H9 (cell line): ENCODE measurements at regions not wholly inside any gene's neighbourhood (a gene's known extent, or its start where the extent isn't known, plus 50 kb on each side); places are given as distances from the start of the nearest gene placed in this dataset.

Experiments
- DNase-seq: peaks from one replicate; pipeline ENCODE4 v3.0.0-alpha.2; 2017
- H2AFZ ChIP-seq: one replicate; pipeline ENCODE4 v1.6.1; 2013; ENCODE audit warnings: mild to moderate bottlenecking, low read length, control low read depth, moderate library complexity
- H2AK5ac ChIP-seq: 2 replicates; pipeline ENCODE4 v1.6.1; 2013; ENCODE audit warnings: low read length, control low read depth, mixed read lengths; ENCODE audit not compliant: insufficient read length
- H2BK120ac ChIP-seq: one replicate; pipeline ENCODE4 v1.6.1; 2013; ENCODE audit warnings: low read depth, mild to moderate bottlenecking, low read length, control low read depth, inconsistent platforms; ENCODE audit not compliant: poor library complexity, severe bottlenecking
- H2BK12ac ChIP-seq: 2 replicates; pipeline ENCODE4 v1.6.1; 2013; ENCODE audit warnings: low read length, control low read depth, mixed read lengths, low read depth; ENCODE audit not compliant: insufficient read length
- H2BK15ac ChIP-seq: 2 replicates; pipeline ENCODE4 v1.6.1; 2013; ENCODE audit warnings: low read depth, low read length, control low read depth
- H2BK20ac ChIP-seq: one replicate; pipeline ENCODE4 v1.6.1; 2013; ENCODE audit warnings: low read depth, mild to moderate bottlenecking, low read length, control low read depth, inconsistent platforms; ENCODE audit not compliant: poor library complexity, severe bottlenecking
- H2BK5ac ChIP-seq: 2 replicates; pipeline ENCODE4 v1.6.1; 2013; ENCODE audit warnings: low read length, control low read depth, mixed read lengths; ENCODE audit not compliant: insufficient read length
- H3K14ac ChIP-seq: 2 replicates; pipeline ENCODE4 v1.6.1; 2013; ENCODE audit warnings: low read length, control low read depth; ENCODE audit not compliant: insufficient read depth
- H3K18ac ChIP-seq: 2 replicates; pipeline ENCODE4 v1.6.1; 2013; ENCODE audit warnings: low read depth, mild to moderate bottlenecking, mixed read lengths, low read length, control low read depth; ENCODE audit not compliant: insufficient read length
- H3K23ac ChIP-seq: 2 replicates; pipeline ENCODE4 v1.6.1; 2013; ENCODE audit warnings: low read length, control low read depth, mixed read lengths, low read depth; ENCODE audit not compliant: insufficient read length
- H3K23me2 ChIP-seq: 2 replicates; pipeline ENCODE4 v1.6.1; 2013; ENCODE audit warnings: low read depth, mild to moderate bottlenecking, mixed read lengths, low read length, control low read depth; ENCODE audit not compliant: insufficient read length, poor library complexity, severe bottlenecking
- H3K27ac ChIP-seq: 2 replicates; pipeline ENCODE4 v1.5.1; 2013; ENCODE audit warnings: low read length, control low read depth, mixed read lengths, low read depth; ENCODE audit not compliant: insufficient read length
- H3K27me3 ChIP-seq: 2 replicates; pipeline ENCODE4 v1.6.1; 2013; ENCODE audit warnings: low read length, control low read depth, inconsistent platforms; ENCODE audit not compliant: insufficient read depth
- H3K4ac ChIP-seq: 2 replicates; pipeline ENCODE4 v1.6.1; 2013; ENCODE audit warnings: low read depth, mild to moderate bottlenecking, control low read depth, inconsistent platforms, low read length, moderate library complexity
- H3K4me1 ChIP-seq: 2 replicates; pipeline ENCODE4 v1.6.1; 2013; ENCODE audit warnings: low read length, control low read depth, inconsistent platforms; ENCODE audit not compliant: insufficient read depth
- H3K4me2 ChIP-seq: 2 replicates; pipeline ENCODE4 v1.6.1; 2013; ENCODE audit warnings: low read length, control low read depth, mixed read lengths; ENCODE audit not compliant: insufficient read length, insufficient read depth
- H3K56ac ChIP-seq: 2 replicates; pipeline ENCODE4 v1.6.1; 2013; ENCODE audit warnings: low read depth, mild to moderate bottlenecking, mixed read lengths, low read length, control low read depth; ENCODE audit not compliant: insufficient read length
- H3K79me1 ChIP-seq: 2 replicates; pipeline ENCODE4 v1.6.1; 2013; ENCODE audit warnings: low read depth, mild to moderate bottlenecking, moderate library complexity, low read length, control low read depth, inconsistent platforms; ENCODE audit not compliant: insufficient read depth, poor library complexity, severe bottlenecking
- H3K79me2 ChIP-seq: 2 replicates; pipeline ENCODE4 v1.6.1; 2013; ENCODE audit warnings: low read length, control low read depth, inconsistent platforms; ENCODE audit not compliant: insufficient read depth
- H3K9ac ChIP-seq: 2 replicates; pipeline ENCODE4 v1.6.1; 2013; ENCODE audit warnings: low read length, control low read depth, mixed read lengths; ENCODE audit not compliant: insufficient read length; ENCODE audit errors: extremely low read depth
- H3K9me3 ChIP-seq: one replicate; pipeline ENCODE4 v1.6.1; 2013; ENCODE audit warnings: low read depth, low read length, inconsistent platforms; ENCODE audit not compliant: control insufficient read depth
- H3T11ph ChIP-seq: one replicate; pipeline ENCODE4 v1.6.1; 2013; ENCODE audit warnings: mild to moderate bottlenecking, low read length, control low read depth, inconsistent platforms
- H4K20me1 ChIP-seq: one replicate; pipeline ENCODE4 v1.6.1; 2013; ENCODE audit not compliant: control insufficient read depth, insufficient read length, insufficient read depth
- H4K5ac ChIP-seq: 2 replicates; pipeline ENCODE4 v1.6.1; 2013; ENCODE audit warnings: low read depth, mild to moderate bottlenecking, mixed read lengths, low read length, control low read depth; ENCODE audit not compliant: insufficient read length
- H4K8ac ChIP-seq: replicated peaks from 2 replicates; pipeline ENCODE4 v1.6.1; 2013; ENCODE audit warnings: low read length, control low read depth, mixed read lengths, low read depth; ENCODE audit not compliant: insufficient read length
- H4K91ac ChIP-seq: 2 replicates; pipeline ENCODE4 v1.6.1; 2013; ENCODE audit warnings: low read depth, mild to moderate bottlenecking, moderate library complexity, mixed read lengths, low read length, control low read depth; ENCODE audit not compliant: insufficient read length
- H3K27ac Mint-ChIP-seq, 3 experiments: 2 replicates in 2 of 3; 3 replicates in 1 of 3; pipeline ENCODE4 v1.8.0; 2020 to 2021; ENCODE audit warnings: mixed read lengths in 3 of 3, mild to moderate bottlenecking in 1 of 3, moderate library complexity in 1 of 3
- H3K27me3 Mint-ChIP-seq: 2 replicates; pipeline ENCODE4 v1.8.0; 2021; ENCODE audit warnings: low read depth, mild to moderate bottlenecking, moderate library complexity, mixed read lengths
- H3K36me3 Mint-ChIP-seq, 3 experiments: 2 replicates in 2 of 3; 3 replicates in 1 of 3; pipeline ENCODE4 v1.8.0; 2020 to 2021; ENCODE audit warnings: low read depth in 3 of 3, mixed read lengths in 3 of 3; ENCODE audit not compliant: insufficient read depth in 1 of 3
- H3K4me1 Mint-ChIP-seq, 2 experiments: 2 replicates each; pipeline ENCODE4 v1.8.0; 2020; ENCODE audit warnings: mixed read lengths in 2 of 2
- H3K4me3 Mint-ChIP-seq, 2 experiments: 2 replicates in 1 of 2; 3 replicates in 1 of 2; pipeline ENCODE4 v1.8.0; 2020 to 2021; ENCODE audit warnings: mild to moderate bottlenecking in 2 of 2, mixed read lengths in 2 of 2, moderate library complexity in 1 of 2
- H3K9me3 Mint-ChIP-seq, 2 experiments: 2 replicates in 1 of 2; 3 replicates in 1 of 2; pipeline ENCODE4 v1.8.0; 2020; ENCODE audit warnings: mild to moderate bottlenecking in 2 of 2, mixed read lengths in 2 of 2, moderate library complexity in 1 of 2
- WGBS: extraction: QIAGEN DNeasy Blood & Tissue Kit; methylation state at CpG from one replicate; pipeline ENCODE4 v1.1.7; 2013; ENCODE audit warnings: missing lambda C conversion rate, low lambda C conversion rate, mixed read lengths; ENCODE audit not compliant: insufficient read length; ENCODE audit errors: extremely low coverage; 5-methylcytosine and 5-hydroxymethylcytosine counted together
- TF ChIP-seq, protein P1 (sequence below): fragments of 200-600 bp; sonication (generic); conservative IDR thresholded peaks from 3 replicates; pipeline ENCODE4 v1.8.0; 2021; ENCODE audit warnings: antibody characterized with exemption, mild to moderate bottlenecking

DNA sequence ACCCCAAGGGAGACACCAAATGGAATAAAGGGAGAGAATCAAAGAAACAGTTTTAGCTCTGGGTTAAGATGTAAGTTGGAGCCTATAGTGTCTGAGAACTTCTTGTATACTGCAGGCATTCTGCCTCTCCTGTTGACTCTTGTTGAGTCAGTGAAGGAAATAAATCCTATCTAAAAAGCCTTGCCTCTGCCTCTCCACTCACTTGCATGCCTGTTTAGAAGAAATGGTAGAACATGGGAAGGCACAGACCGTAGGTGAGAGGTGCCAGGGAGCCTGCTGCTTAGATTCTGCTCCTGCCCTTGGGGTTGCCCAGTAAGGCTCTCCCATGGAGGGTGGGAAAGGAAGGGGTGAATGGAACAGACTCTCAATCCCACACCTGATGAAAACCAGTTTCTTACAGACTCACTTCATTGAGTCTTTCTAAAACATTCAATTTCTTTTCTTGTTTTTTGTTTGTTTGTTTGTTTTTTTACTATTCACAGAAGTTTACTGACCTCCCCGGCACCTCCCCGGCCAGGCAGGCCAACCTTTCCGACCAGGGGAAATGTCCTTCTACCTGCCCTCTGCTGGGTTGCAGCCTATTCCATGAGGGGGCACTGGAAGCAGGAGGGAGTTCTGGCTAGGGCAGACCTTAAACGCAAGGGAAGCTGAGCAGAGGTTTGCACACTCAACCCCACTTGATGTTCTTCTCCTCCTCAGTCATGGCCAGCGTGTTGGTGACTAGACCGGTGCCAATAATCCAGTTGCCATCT lies 211.7 kb upstream of the WSB1 start:
- no peak overlapping the region for H2BK15ac ChIP-seq
- TF ChIP-seq, protein P1, sequence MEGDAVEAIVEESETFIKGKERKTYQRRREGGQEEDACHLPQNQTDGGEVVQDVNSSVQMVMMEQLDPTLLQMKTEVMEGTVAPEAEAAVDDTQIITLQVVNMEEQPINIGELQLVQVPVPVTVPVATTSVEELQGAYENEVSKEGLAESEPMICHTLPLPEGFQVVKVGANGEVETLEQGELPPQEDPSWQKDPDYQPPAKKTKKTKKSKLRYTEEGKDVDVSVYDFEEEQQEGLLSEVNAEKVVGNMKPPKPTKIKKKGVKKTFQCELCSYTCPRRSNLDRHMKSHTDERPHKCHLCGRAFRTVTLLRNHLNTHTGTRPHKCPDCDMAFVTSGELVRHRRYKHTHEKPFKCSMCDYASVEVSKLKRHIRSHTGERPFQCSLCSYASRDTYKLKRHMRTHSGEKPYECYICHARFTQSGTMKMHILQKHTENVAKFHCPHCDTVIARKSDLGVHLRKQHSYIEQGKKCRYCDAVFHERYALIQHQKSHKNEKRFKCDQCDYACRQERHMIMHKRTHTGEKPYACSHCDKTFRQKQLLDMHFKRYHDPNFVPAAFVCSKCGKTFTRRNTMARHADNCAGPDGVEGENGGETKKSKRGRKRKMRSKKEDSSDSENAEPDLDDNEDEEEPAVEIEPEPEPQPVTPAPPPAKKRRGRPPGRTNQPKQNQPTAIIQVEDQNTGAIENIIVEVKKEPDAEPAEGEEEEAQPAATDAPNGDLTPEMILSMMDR: no peak
- H2AK5ac ChIP-seq: no peak overlapping the region
- peaks cover 73% of the 10 kb centered on the region for H3K9me3 ChIP-seq
- H4K8ac ChIP-seq: no peak overlapping the region
- Mint-ChIP-seq H3K4me1 (no peaks in the 10 kb centered on the region), H3K27me3 (peaks cover 5% of the 10 kb centered on the region), H3K36me3 (peaks cover 7 to 35% (median 8%) of the 10 kb centered on the region in 3 experiments; a peak in 6 of 7 replicates), H3K27ac (no peak overlapping the region), H3K9me3 (peaks cover 91 to 95% of the 10 kb centered on the region in 2 experiments), H3K4me3 (no peak overlapping the region)
- no peak overlapping the region for H2AFZ ChIP-seq
- no peak overlapping the region for H3K14ac ChIP-seq
- H3K79me1 ChIP-seq: no peaks in the 10 kb centered on the region
- no peak overlapping the region for H3K18ac ChIP-seq
- no peaks in the 10 kb centered on the region for H3K23me2 ChIP-seq
- no peaks in the 10 kb centered on the region for H3K4me1 ChIP-seq
- no peaks in the 10 kb centered on the region for H3K79me2 ChIP-seq
- H3K27ac ChIP-seq: no peak overlapping the region
- H3T11ph ChIP-seq: no peak overlapping the region
- H3K56ac ChIP-seq: no peak overlapping the region
- no peaks in the 10 kb centered on the region for H3K27me3 ChIP-seq
- no peak overlapping the region for H4K5ac ChIP-seq
- H4K91ac ChIP-seq: no peak overlapping the region
- no peak overlapping the region for H3K4me2 ChIP-seq
- H2BK12ac ChIP-seq: no peak overlapping the region
- H2BK5ac ChIP-seq: no peak overlapping the region
- no peak overlapping the region for H2BK20ac ChIP-seq
- no peak overlapping the region for H3K4ac ChIP-seq
- no peak for DNase-seq
- H2BK120ac ChIP-seq: no peak overlapping the region
- no peaks in the 10 kb centered on the region for H4K20me1 ChIP-seq
- WGBS: no CpG with 5 or more reads among the region's 7 CpGs
- H3K23ac ChIP-seq: no peak overlapping the region
- no peak overlapping the region for H3K9ac ChIP-seq
